Right lobe of liver (tissue), 4 donors: ENCODE measurements at regions not wholly inside any gene's neighbourhood (a gene's known extent, or its start where the extent isn't known, plus 50 kb on each side); places are given as distances from the start of the nearest gene placed in this dataset.

Experiments used
- CTCF ChIP-seq, 4 donors: fragments of 200-600 bp in 3 of 4; fragments of 450-650 bp in 1 of 4; IDR thresholded peaks; one replicate each; pipeline versions ENCODE4 v1.5.1 to v1.8.0; 2016 to 2022; ENCODE audit warnings: antibody characterized with exemption in 4 of 4, mild to moderate bottlenecking in 2 of 4
- POLR2A ChIP-seq: fragments of 450-650 bp; IDR thresholded peaks from one replicate; pipeline ENCODE4 v1.6.1; 2017; ENCODE audit warnings: antibody characterized with exemption, mild to moderate bottlenecking
- donor health status: DM: no; HTN: no; CAD: no.
- donor health status: DM: no; HTN: no; CAD: no.
- donor health status: DM: no; HTN: yes; CAD: no.

- TF ChIP-seq POLR2A: no peak
- TF ChIP-seq CTCF (IDR thresholded peaks at IDR 0.05): no peak
Measured at GRCh38 chr1:38267037-38268036, 220.7 kb upstream of the POU3F1 start.
